ENCODE measurements at regions not wholly inside any gene's neighbourhood (a gene's known extent, or its start where the extent isn't known, plus 50 kb on each side); places are given as distances from the start of the nearest gene placed in this dataset.

DNA sequence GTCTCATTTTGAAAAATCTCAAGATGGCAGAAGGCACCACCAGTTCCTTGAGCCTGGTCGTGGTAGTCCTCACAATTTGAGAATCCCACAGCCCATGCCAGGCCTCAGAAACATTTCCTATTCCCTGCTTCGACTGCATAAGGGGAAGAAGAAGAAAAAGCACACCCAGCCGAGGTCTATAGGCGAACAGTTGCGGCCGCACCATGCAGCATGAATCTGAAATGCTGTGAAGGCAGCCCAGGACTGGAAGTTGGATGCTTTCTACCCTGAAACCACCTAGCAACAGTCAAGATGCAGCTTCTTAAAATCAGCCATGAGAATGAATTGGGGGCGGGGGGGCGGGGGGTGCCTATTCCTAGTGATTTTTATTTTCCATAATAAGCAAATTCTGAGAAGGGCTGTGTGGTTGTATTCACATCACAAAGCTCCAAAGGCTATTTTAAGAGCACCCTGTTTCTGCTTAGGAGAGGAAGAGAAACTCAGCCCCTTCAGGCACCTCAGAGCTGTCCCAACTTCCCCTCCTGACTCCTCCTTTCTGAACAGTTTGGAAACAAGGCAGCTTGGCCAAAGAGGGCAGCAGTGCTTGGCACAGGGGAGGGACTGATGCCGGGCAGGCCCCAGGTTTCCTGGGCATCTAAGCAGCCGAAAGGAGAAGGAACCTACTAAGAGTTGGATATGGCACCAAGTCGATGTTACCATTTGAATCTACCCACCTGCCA lies 172.5 kb upstream of the FOXN3 start:
- 77 to 86% methylated on average over 11 of the region's 11 CpGs for WGBS, 2 donors
- no peaks in the 10 kb centered on the region for H3K36me3 ChIP-seq (replicated peaks in 1 of 2; ENCODE audit: insufficient read depth in 1 of 2, low read depth in 2 of 2)
- peak overlapping the region in 3 of 4 donors; percentile 47 to 59 (median 56) for H3K27ac ChIP-seq
- intact Hi-C loops (cut with DNase I) = no loop called here
- no peaks in the 10 kb centered on the region for H3K9me3 ChIP-seq
- H3K4me1 ChIP-seq = peaks cover 14% of the 10 kb centered on the region
- DNase-seq (peak in 1 of 4 donors; percentile 57), ATAC-seq (no peak)
- no peaks in the 10 kb centered on the region for H3K27me3 ChIP-seq
- no peak for TF ChIP-seq POLR2A (IDR thresholded peaks at IDR 0.05)
- TF ChIP-seq, protein P1, sequence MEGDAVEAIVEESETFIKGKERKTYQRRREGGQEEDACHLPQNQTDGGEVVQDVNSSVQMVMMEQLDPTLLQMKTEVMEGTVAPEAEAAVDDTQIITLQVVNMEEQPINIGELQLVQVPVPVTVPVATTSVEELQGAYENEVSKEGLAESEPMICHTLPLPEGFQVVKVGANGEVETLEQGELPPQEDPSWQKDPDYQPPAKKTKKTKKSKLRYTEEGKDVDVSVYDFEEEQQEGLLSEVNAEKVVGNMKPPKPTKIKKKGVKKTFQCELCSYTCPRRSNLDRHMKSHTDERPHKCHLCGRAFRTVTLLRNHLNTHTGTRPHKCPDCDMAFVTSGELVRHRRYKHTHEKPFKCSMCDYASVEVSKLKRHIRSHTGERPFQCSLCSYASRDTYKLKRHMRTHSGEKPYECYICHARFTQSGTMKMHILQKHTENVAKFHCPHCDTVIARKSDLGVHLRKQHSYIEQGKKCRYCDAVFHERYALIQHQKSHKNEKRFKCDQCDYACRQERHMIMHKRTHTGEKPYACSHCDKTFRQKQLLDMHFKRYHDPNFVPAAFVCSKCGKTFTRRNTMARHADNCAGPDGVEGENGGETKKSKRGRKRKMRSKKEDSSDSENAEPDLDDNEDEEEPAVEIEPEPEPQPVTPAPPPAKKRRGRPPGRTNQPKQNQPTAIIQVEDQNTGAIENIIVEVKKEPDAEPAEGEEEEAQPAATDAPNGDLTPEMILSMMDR (IDR thresholded peaks at IDR 0.05) = no peak
- no peak overlapping the region for H3K4me3 ChIP-seq

- H3K27ac ChIP-seq = peak overlapping the region in 3 of 4 donors; percentile 29 to 59 (median 47)
- no peak for TF ChIP-seq POLR2A (IDR thresholded peaks at IDR 0.05)
- TF ChIP-seq, protein P1 (IDR thresholded peaks at IDR 0.05) = no peak
- no peaks in the 10 kb centered on the region for H3K27me3 ChIP-seq
- 10 to 20% methylated on average over 1 of the region's 1 CpG for WGBS, 2 donors
- intact Hi-C loops (cut with DNase I) = no loop called here
- no peaks in the 10 kb centered on the region for H3K36me3 ChIP-seq (replicated peaks in 1 of 2; ENCODE audit: insufficient read depth in 1 of 2, low read depth in 2 of 2)
- DNase-seq (no peak), ATAC-seq (peak; percentile 33)
- H3K4me3 ChIP-seq = no peak overlapping the region
- no peaks in the 10 kb centered on the region for H3K9me3 ChIP-seq
- H3K4me1 ChIP-seq = peaks cover 14% of the 10 kb centered on the region
Observed at GRCh38 chr14:89588840-89589296, 171.8 kb upstream of the FOXN3 start.

- Histone ChIP-seq H3K4me3 (no peak overlapping the region), H3K36me3 (replicated peaks in 1 of 2; ENCODE audit: insufficient read depth in 1 of 2, low read depth in 2 of 2) (no peaks in the 10 kb centered on the region), H3K27me3 (no peaks in the 10 kb centered on the region), H3K27ac (peak overlapping the region in 1 of 4 donors; percentile 29), H3K9me3 (no peaks in the 10 kb centered on the region), H3K4me1 (peaks cover 14% of the 10 kb centered on the region)
- DNase-seq = no peak
- TF ChIP-seq POLR2A (IDR thresholded peaks at IDR 0.05) = no peak
- TF ChIP-seq, protein P1 (IDR thresholded peaks at IDR 0.05) = no peak
- ATAC-seq = no peak
- WGBS, 2 donors = 84 to 93% methylated on average over 5 of the region's 5 CpGs
- intact Hi-C loops (cut with DNase I) = no loop called here
Observed at GRCh38 chr14:89588016-89588415, 171.0 kb upstream of the FOXN3 start.

DNA sequence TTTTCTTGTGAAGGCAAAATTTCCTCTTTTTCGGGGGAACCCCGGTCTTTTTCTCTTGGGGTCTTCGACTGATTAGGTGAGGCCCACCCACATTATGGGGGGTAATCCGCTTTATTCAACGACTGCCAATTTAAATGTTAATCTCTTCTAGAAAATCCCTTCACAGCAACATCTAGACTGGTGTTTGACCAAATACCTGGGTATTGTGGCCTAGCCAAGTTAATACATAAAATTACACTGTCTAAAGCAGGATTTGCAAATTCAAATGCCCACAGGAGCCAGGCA lies 170.0 kb upstream of the FOXN3 start:
- no peak overlapping the region for H3K4me3 ChIP-seq
- no peaks in the 10 kb centered on the region for H3K27me3 ChIP-seq
- ATAC-seq (no peak), DNase-seq (no peak)
- no peaks in the 10 kb centered on the region for H3K36me3 ChIP-seq (replicated peaks in 1 of 2; ENCODE audit: insufficient read depth in 1 of 2, low read depth in 2 of 2)
- WGBS, 2 donors = 88 to 93% methylated on average over 5 of the region's 5 CpGs
- TF ChIP-seq, protein P1 (IDR thresholded peaks at IDR 0.05) = no peak
- no peak for TF ChIP-seq POLR2A (IDR thresholded peaks at IDR 0.05)
- no peak overlapping the region for H3K27ac ChIP-seq
- intact Hi-C loops (cut with DNase I) = no loop called here
- H3K9me3 ChIP-seq = no peaks in the 10 kb centered on the region
- peaks cover 14% of the 10 kb centered on the region for H3K4me1 ChIP-seq

Data from body of pancreas (tissue), 4 donors.